IPS-11a (cell line): ENCODE measurements at regions not wholly inside any gene's neighbourhood (a gene's known extent, or its start where the extent isn't known, plus 50 kb on each side); places are given as distances from the start of the nearest gene placed in this dataset.
"Not testable (repeated sequence)": the region's sequence is repeated elsewhere in the genome, so short reads cannot be mapped to it uniquely, and the experiment has no call there.

Experiments
- H3K4me3 ChIP-seq: one replicate; pipeline ENCODE4 v1.5.1; 2013; ENCODE audit warnings: low read depth, low read length, control low read depth

DNA sequence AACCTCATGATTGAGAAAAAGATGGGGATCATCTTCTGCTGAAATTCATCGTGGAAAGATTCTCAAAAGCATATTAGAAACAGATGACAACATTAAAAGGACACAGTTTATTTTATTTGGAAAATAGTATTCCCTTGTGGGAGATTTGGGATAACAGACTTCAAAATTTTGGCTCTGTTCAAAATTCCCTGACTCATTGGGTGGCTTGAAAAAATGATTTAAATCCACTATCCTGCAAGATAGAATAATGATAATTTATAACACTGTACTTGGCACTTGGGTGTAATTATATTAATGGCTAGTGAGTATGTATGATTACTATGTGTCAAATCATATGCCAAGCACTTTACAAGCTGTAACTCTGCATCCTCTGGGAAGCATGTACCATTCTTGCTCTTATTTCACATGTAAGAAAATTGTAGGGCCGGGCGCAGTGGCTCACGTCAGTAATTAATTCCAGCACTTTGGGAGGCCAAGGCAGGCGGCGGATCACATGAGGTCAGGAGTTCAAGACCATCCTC, 128.8 kb downstream of the LMNTD1 start:
- no peak overlapping the region for H3K4me3 ChIP-seq

DNA sequence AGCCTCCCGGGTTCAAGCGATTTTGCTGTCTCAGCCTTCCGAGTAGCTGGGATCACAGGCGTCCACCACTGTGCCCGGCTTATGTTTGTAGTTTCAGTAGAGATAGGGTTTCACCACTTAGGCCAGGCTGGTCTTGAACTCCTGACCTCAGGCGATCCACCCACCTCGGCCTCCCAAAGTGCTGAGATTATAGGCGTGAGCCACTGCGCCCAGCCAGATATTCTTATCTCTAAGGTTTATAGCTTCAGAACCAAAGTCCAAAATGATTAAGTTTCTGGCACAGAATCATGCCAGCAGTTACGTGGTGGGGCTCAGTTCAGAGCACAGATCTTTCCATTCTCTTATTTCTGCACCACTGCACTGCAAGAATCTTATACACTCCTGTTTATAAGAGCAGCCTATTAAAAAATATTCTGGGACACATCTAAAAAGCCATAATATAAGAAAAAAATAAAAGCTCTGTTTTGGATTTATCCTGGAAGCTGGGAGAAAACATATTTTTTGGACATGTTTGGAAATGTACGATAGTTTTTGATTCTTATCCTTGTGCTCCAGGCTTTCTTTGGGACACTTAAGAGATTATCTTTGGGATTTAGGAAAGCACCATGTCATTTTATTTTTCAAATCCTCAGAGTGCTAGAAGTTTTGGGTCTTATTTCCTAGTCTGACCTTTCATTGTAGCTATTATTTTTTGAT, 129.6 kb downstream of the LMNTD1 start:
- no peak overlapping the region for H3K4me3 ChIP-seq

DNA sequence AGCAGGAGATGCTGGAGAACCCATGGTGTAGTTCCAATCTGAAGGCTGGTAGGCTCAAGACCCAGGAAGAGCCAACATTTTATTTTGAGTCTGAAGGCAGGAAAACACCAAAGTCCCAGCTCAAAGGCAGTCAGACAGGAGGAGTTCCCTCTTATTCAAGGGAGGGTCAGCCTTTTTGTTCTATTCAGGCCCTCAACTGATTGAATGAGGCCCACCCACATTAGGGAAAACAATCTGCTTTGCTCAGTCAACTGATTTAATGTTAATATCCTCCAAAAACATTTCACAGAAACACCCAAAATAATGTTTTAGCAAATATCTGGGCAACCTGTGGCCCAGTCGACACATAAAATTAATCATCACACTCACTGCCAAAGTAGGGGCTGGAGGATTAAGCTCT, 130.8 kb downstream of the LMNTD1 start:
- no peak overlapping the region for H3K4me3 ChIP-seq

DNA sequence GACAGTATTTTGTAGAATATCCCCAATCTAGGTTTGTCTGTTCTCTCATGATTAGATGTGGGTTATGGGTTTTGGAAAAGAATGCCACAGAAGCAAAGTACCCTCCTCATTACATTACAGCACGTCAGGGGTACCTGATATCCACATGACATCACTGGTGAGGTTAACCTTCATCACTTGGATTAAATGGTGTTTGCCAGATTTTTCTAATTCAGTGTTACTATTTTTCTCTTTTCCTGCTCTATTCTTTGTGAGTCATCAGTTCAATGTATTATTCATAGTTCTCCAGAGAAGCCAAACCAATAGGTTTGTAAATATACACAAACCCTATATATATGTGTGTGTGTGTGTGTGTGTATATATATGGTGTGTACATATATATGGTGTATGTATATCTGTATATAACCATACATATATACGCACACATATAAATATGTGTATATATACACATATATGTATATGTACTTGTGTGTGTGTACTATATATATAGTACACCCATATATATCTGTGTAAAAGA, 131.4 kb downstream of the LMNTD1 start:
- H3K4me3 ChIP-seq = no peak overlapping the region

DNA sequence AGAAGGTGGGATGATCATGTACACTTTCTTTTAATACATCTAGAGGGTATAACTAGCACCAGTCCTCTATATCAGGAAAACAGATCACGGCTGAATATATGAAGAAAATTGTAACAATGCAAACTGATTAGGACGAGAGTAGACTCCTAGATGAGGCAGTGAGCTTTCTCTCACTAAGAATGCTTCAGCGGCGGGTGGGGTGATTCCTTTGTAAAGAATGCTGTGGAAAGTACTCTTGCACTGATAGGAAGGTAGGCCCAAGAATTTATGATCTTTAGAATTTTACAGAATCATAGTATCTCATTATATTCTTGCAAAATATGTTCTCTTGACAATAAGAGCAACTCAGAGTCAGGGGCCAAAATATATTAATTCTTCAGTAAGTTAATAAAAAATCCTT, 133.0 kb downstream of the LMNTD1 start:
- H3K4me3 ChIP-seq = no peak overlapping the region

DNA sequence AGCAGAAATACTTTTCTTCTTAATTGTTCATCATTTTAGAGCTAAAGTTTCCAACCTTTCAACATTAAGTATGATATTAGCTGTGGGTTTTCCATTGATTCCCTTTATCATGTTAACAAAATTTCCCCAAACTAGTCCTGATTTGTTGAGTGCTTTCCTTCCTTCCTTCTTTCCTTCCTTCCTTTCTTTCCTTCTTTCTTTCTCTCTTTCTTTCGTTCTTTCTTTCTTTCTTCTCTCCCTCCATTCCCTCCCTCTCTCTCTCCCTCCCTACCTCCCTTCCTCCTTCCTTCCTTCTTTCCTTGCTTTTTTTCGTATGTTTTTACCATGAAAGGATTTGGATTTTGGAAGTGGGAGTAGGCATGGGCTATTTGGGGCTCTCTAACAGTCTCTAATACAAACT, 133.5 kb downstream of the LMNTD1 start:
- H3K4me3 ChIP-seq = no peak overlapping the region

DNA sequence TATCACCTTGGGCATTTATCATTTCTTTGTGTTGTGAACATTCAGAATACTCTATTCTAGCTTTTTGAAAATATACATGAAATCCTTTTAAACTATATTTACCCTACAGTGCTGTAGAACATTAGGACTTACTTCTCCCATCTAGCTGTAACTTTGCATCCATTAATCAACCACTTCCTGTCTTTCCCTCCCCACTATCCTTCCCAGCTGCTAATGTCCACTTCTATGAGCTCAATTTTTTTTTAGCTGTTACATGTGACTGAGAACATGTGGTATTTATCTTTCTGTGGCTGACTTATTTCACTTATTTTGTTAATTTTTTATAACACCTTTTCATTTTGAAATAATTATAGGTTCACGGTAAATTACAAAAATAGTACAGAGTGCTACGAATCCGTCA, 136.0 kb downstream of the LMNTD1 start:
- no peak overlapping the region for H3K4me3 ChIP-seq

DNA sequence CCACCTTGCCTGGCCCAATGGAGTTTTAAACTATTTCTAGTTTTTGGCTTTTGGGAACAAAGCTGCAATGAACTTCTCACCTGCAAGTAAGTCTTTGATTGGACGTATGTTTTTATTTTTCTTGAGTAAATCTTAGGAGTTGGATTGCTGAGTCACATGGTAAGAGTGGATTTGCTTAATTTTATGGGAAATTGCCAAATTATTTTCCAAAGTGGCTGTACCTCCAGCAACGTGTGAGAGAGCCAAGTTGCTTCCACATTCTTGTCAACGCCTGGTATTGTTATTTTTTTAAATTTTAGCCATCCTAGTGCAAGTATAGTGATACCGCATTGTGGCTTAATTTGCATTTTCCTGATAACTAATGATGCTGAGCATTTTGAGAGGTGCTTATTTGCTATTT, 136.6 kb downstream of the LMNTD1 start:
- H3K4me3 ChIP-seq = no peak overlapping the region

DNA sequence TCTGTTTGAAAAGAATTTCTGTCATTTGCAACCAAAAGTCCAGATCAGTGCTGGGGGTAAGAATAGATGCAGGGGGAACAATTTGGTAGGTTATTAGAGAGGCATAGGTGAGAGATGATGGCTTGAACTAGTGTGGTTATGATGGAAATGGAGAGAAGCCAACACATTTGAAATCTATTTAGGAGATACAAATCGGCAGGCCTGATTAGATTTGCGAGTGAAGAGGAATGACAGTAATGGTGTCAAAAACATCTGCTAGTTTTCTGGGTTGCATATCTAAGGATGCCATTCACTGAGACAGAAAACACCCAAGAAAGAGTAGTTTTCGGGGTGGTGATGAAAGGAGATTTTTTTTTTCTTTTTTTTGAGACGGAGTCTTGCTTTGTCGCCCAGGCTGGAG, 138.1 kb downstream of the LMNTD1 start:
- no peak overlapping the region for H3K4me3 ChIP-seq

DNA sequence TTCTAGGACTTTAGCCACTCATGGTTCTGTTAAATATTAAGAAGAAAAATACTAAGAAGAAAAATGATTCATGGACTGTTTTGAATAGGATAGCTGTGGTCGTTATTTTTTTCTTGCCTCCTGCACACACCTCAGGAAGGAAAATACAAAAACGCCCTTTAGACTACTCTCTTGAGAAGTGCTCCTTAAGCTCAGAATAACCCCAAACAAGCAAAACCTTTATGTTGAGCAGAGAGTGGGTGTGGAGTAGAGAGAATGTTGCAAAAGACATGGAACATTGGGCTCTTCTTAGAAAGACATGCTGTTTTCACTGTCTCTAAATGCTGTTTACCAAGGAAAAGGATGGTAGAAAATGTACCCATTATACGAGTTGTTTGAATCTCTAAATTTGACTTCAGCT, 140.3 kb downstream of the LMNTD1 start:
- H3K4me3 ChIP-seq = no peak overlapping the region

DNA sequence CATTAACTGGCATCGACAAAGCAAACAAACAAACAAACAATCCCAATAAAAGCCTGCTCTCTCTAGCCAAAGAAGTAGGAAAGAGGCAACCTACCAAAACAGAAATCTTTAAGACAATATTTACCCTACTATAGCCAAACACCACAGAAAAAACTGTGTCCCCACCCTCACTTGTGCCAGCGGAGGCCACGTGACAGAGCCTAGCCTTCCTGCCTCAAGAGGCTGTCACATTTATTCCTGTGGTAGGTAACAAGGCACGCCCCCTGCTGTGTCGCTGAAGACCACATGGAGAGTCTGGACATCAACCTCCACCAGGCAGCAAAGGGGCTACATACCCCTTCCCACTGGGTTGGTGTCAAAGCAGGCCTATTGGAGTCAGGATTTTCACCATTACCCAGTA, 148.1 kb downstream of the LMNTD1 start:
- H3K4me3 ChIP-seq = no peak overlapping the region

DNA sequence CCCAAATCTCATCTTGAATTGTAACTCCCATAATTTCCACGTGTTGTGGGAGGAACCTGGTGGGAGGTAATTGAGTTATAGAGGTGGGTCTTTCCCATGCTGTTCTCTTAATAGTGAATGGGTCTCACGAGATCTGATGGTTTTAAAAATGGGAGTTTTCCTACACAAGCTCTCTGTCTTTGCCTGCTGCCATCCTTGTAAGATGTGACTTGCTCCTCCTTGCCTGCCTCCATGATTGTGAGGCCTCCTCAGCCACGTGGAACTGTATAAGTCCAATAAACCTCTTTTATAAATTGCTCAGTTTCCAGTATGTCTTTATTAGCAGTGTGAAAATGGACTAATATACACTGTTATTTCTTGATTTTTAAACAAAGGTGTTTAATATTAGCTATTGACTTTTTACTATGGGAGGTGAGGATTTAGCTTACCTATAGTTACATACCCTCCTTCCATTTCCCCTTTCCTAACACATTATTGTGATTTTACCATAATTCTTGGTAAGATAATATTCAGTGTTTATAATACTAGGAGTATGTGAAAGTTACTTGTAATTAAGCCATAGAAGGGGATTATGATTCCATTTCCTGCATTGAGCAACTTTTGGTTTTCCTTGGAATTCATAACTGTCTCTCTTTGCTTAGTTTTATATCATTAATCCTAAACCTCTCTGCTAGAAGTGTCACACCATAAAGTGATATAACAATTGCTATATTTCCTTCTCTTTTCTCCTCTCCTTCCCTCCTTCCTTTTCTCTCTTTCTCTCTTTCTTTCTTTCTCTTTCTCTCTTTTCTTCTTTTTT, 151.0 kb upstream of the KRAS start:
- H3K4me3 ChIP-seq = no peak overlapping the region

DNA sequence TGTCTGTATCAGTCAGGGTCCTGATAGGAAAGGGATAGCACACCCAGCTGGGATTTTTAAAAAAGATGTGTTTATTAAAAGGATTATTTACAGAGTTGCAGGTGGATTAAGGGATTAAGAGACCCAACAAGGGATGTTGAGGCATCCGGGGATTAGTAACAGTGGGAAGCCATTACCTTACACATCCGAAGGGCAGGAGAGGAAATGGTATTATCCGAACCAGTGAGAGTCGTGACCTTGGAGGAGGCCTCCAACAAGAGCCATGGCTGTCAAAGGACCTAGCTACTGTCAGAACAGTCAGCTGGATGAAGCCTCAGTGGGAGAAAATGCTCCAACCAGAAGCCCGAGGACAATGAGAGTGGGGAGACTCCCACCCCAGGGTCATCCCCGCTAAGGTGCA, 146.3 kb upstream of the KRAS start:
- no peak overlapping the region for H3K4me3 ChIP-seq

DNA sequence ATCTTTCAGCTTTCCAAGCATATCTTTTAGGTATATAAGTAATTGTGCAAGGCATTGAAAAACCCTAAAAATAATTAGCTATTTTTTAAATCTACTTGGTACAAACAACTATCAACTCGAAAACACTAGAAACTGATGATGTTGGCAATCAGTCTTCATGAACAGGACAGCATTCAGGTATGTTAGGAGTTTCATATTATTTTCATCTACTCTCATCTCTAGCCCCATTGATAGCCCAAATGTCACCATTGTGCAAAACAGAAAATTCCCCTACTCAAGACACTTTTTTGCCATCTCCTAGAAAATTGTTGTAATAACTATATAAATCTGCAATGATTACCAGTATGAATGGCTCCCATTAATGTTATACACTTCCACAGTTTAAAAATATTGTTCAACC, 144.5 kb upstream of the KRAS start:
- no peak overlapping the region for H3K4me3 ChIP-seq

DNA sequence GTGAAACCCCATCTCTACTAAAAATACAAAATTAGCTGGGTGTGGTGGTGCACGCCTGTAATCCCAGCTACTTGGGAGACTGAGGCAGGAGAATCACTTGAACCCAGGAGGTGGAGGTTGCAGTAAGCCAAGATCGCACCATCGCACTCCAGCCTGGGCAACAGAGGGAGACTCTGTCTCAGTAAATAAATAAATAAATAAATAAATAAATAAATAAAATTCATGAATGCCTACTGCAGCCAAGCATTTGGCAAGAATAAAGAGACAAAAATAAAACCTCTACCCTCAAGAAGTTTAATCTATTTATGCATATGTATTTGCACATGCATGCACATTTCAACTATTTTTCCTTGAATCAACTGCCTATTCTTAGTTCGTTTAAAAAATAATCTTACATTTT, 144.0 kb upstream of the KRAS start:
- H3K4me3 ChIP-seq = not testable (repeated sequence)

DNA sequence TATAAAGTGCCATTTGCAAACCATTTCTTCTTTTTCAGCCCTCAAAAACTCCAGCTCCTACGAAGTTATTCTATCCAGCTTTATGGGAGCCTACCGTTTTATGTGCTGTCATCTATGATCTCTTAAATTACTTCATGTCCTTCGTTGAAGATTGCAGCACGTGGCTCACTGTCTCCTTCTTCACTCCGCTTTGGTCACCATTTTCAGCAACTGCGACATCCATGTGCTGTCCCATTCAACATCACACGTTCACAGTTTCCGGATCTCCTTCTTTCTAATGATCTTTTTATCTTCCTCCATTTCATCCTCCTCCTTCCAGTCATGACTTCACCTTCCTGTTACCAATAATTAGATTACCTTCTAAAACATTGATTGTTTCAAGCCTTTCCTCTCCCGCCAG, 143.3 kb upstream of the KRAS start:
- no peak overlapping the region for H3K4me3 ChIP-seq

DNA sequence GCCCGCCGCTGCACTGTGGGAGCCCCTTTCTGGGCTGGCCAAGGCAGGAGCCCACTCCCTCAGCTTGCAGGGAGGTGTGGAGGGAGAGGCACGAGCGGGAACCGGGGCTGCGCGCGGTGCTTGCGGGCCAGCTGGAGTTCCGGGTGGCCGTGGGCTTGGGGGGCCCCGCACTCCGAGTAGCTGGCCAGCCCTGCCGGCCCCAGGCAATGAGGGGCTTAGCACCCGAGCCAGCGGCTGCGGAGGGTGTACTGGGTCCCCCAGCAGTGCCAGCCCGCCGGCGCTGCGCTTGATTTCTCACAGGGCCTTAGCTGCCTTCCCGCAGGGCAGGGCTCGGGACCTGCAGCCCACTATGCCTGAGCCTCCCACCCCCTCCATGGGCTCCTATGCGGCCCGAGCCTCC, 140.6 kb upstream of the KRAS start:
- not testable (repeated sequence) for H3K4me3 ChIP-seq

DNA sequence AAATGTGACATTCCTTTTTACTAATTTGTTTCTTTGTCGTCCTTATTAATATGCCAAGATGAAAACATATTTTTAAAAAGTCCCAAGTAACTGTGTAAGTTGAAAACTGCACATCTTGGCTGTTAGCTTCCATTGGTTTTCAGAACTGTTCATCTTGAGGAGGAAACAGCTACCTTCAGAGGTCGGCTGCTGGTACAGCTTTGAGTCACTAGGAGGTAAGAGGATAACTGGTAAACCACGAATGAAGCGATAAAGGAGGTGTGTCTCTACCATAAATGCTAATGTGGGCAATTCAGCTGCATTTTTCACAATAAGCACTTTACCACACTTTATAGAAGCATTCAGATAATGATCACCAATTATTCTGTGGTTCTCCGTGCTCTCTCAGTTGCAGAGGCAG, 137.5 kb upstream of the KRAS start:
- no peak overlapping the region for H3K4me3 ChIP-seq

DNA sequence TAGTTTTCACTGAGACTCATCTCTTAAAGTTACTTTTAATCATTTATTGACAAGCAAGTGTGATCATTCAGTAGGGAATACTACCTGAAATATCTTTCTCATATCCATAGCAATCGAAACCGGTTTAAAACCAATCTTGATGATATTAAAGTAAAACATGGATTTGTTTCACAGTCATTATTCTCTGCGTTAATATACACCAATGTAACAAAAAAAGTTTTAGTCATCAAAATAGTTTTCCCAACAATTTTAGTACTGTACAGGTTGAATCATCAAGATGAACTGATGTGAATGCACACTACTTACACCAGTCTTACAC, 137.0 kb upstream of the KRAS start:
- H3K4me3 ChIP-seq = no peak overlapping the region

DNA sequence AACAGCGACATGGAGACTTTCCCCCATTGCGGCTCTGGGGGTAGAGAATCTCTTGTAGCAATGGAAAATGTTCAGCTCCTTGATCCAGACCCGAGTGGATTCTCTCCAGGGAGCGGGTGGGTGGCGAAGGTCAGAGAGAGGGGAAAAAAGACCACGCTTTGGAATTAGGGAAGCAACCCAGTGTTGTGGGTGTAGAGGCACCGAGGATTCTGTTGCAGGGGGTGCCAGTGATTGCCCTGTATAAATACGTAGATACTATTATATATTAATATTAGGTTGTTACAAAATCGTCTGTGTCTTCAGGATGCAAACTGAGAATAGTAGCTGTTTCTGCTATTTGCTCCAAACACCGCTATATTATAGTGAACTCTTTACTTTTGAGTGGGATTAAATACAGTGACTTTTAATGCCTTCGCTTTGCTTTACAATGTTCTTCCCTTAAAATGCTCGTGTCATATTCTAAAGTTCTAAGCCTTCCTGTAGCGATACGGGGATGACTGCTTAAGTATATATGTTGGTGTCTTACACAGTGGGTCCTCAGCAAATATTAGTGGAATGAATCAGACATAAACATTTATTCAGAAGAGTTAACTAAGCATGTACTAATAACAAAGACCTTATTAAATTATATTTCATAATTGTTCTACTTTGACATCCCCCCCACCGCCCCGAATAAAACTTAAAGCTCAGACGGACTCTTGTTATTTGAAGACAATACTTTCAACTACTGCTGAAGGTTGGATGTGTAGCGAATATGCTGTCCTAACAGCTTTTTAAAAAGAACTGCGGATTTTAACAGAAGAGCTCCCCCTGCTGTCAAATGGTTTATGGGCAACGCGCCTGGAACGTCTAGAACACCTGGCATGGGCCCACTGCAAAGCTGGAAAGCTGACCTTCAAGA, 136.4 kb upstream of the KRAS start:
- H3K4me3 ChIP-seq = peak overlapping the region; percentile 73

DNA sequence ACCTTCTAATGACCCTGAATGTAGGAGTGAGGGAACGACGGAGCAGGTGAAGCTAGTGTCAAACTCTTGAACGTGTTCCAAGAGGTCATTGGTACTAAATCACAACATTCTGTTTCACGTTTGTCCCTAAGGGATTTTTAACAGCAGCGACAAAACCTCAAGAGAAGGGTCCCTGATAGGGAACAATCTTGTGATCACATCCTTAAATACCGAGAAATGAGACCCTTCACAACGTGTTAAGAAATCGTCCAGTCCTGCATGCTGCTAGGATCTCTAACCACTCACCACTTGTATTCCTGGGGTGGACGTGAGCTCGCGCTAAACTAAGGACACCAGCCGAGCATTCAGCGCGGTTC, 134.1 kb upstream of the KRAS start:
- H3K4me3 ChIP-seq = peak overlapping the region; percentile 73
